Osteoblast (primary cell): ENCODE measurements at regions not wholly inside any gene's neighbourhood (a gene's known extent, or its start where the extent isn't known, plus 50 kb on each side); places are given as distances from the start of the nearest gene placed in this dataset.
A peak's percentile ranks its signal among the peaks of the same experiment; 100 is the strongest.
"Not testable (repeated sequence)": the region's sequence is repeated elsewhere in the genome, so short reads cannot be mapped to it uniquely, and the experiment has no call there.

Experiments used
- DNase-seq: peaks from one replicate; pipeline ENCODE4 v3.0.0; 2011; ENCODE audit warnings: low spot score, mixed read lengths; ENCODE audit not compliant: insufficient read length; ENCODE audit errors: missing footprints
- H2AFZ ChIP-seq: 2 replicates; pipeline ENCODE4 v1.6.0; 2011; ENCODE audit warnings: mild to moderate bottlenecking, low read length
- H3K27ac ChIP-seq: 2 replicates; pipeline ENCODE4 v1.5.1; 2011; ENCODE audit warnings: mild to moderate bottlenecking, low read depth, low read length, moderate library complexity
- H3K27me3 ChIP-seq: 2 replicates; pipeline ENCODE4 v1.6.0; 2012; ENCODE audit warnings: mild to moderate bottlenecking, control low read depth, inconsistent platforms, low read length, moderate library complexity; ENCODE audit not compliant: insufficient read depth
- H3K36me3 ChIP-seq: 2 replicates; pipeline ENCODE4 v1.5.1; 2011; ENCODE audit warnings: mild to moderate bottlenecking, low read length, control low read depth, moderate library complexity; ENCODE audit not compliant: insufficient read depth
- H3K4me1 ChIP-seq: 2 replicates; pipeline ENCODE4 v1.5.1; 2011; ENCODE audit warnings: mild to moderate bottlenecking, low read length, control low read depth, moderate library complexity; ENCODE audit not compliant: insufficient read depth
- H3K4me2 ChIP-seq: 2 replicates; pipeline ENCODE4 v1.6.0; 2011; ENCODE audit warnings: mild to moderate bottlenecking, low read length; ENCODE audit not compliant: insufficient read depth
- H3K4me3 ChIP-seq: fragments of 200-600 bp; sonication (generic); 3 replicates; pipeline ENCODE4 v1.5.1; 2012; ENCODE audit warnings: mild to moderate bottlenecking, low read length, inconsistent platforms; ENCODE audit not compliant: insufficient read depth
- H3K79me2 ChIP-seq: 2 replicates; pipeline ENCODE4 v1.6.0; 2012; ENCODE audit warnings: mild to moderate bottlenecking, low read length, control low read depth, inconsistent platforms; ENCODE audit not compliant: insufficient read depth
- H3K9me3 ChIP-seq: 2 replicates; pipeline ENCODE4 v1.5.1; 2011; ENCODE audit warnings: low read depth, low read length, control low read depth
- H4K20me1 ChIP-seq: 2 replicates; pipeline ENCODE4 v1.6.0; 2012; ENCODE audit warnings: mild to moderate bottlenecking, low read length, control low read depth; ENCODE audit not compliant: insufficient read depth
- CTCF ChIP-seq: IDR thresholded peaks from 2 replicates; pipeline ENCODE4 v1.5.1; 2011; ENCODE audit warnings: mild to moderate bottlenecking, low read depth, low read length, moderate library complexity; ENCODE audit errors: extremely low read depth

- peak overlapping the region; percentile 8 for H3K4me2 ChIP-seq
- TF ChIP-seq CTCF: no peak
- no peak overlapping the region for H3K4me3 ChIP-seq
- H3K9me3 ChIP-seq: no peaks in the 10 kb centered on the region
- peak overlapping the region; percentile 36 for H3K27ac ChIP-seq
- peaks cover 2% of the 10 kb centered on the region for H3K4me1 ChIP-seq
- no peak overlapping the region for H2AFZ ChIP-seq
- H4K20me1 ChIP-seq: no peaks in the 10 kb centered on the region
- no peaks in the 10 kb centered on the region for H3K36me3 ChIP-seq
- no peaks in the 10 kb centered on the region for H3K79me2 ChIP-seq
- DNase-seq: peak; percentile 57
- H3K27me3 ChIP-seq: no peaks in the 10 kb centered on the region
These were observed 170.6 kb downstream of the FZD1 start for GRCh38 chr7:91434836-91435235.

DNA sequence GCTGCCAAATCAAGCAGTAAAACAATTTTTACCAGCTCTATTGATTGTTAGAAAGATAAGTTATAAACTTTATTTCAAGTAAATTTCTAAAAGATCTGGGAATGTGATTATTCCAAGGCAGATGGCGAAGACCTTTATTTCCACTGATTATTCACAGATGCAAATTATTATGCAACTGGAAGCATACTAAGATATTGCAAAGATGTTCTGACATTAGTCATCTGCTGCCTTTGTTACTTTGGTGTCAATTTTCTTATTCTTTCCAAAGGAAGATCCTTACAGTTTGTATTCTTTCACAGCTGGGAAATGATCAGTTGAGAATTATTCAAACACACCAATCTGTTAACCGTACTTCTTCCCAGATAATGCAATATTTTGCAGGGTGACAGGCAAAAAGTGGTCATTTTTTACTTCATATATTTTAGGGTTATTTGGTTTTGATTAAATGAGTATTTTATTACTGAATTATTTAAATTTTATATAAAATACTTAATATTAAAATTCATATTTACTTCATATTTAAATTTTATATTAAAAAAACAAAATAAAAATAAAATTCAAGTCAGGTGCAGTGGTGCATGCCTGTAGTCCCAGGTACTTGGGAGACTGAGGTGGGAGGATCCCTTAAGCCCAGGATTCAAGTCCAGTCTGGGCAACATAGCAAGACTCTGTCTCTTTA, 171.3 kb downstream of the FZD1 start:
- TF ChIP-seq CTCF: no peak
- Histone ChIP-seq H3K4me1 (peaks cover 2% of the 10 kb centered on the region), H2AFZ (no peak overlapping the region), H3K36me3 (no peaks in the 10 kb centered on the region), H3K9me3 (no peaks in the 10 kb centered on the region), H3K4me3 (no peak overlapping the region), H3K4me2 (no peak overlapping the region), H3K79me2 (no peaks in the 10 kb centered on the region), H3K27ac (peak overlapping the region; percentile 36), H3K27me3 (no peaks in the 10 kb centered on the region), H4K20me1 (no peaks in the 10 kb centered on the region)
- no peak for DNase-seq

GRCh38 chr7:91436655-91437054, 172.4 kb downstream of the FZD1 start:
- H3K36me3 ChIP-seq: no peaks in the 10 kb centered on the region
- H3K27me3 ChIP-seq: no peaks in the 10 kb centered on the region
- no peaks in the 10 kb centered on the region for H3K9me3 ChIP-seq
- no peak overlapping the region for H3K4me3 ChIP-seq
- H3K4me2 ChIP-seq: no peak overlapping the region
- no peaks in the 10 kb centered on the region for H3K79me2 ChIP-seq
- no peak overlapping the region for H3K27ac ChIP-seq
- no peak overlapping the region for H2AFZ ChIP-seq
- no peaks in the 10 kb centered on the region for H4K20me1 ChIP-seq
- DNase-seq: no peak
- no peak for TF ChIP-seq CTCF
- peaks cover 2% of the 10 kb centered on the region for H3K4me1 ChIP-seq

GRCh38 chr7:91440198-91440597, 176.0 kb downstream of the FZD1 start:
- H3K27me3 ChIP-seq, H3K79me2 ChIP-seq, H2AFZ ChIP-seq, H4K20me1 ChIP-seq, H3K36me3 ChIP-seq, H3K4me1 ChIP-seq, H3K9me3 ChIP-seq, DNase-seq, H3K4me3 ChIP-seq, H3K27ac ChIP-seq, H3K4me2 ChIP-seq: not testable (repeated sequence)
